Endothelial cell (in vitro differentiated cells): ENCODE measurements at regions not wholly inside any gene's neighbourhood (a gene's known extent, or its start where the extent isn't known, plus 50 kb on each side); places are given as distances from the start of the nearest gene placed in this dataset.
A peak's percentile ranks its signal among the peaks of the same experiment; 100 is the strongest.
"Not testable (repeated sequence)": the region's sequence is repeated elsewhere in the genome, so short reads cannot be mapped to it uniquely, and the experiment has no call there.

Source experiments
- DNase-seq: peaks from one replicate; pipeline ENCODE4 v3.0.0; 2021; ENCODE audit warnings: low spot score
- H3K27ac Mint-ChIP-seq: one replicate; pipeline ENCODE4 v1.8.0; 2021; ENCODE audit warnings: mixed read lengths, inconsistent platforms; ENCODE audit not compliant: unreplicated experiment
- H3K27me3 Mint-ChIP-seq: one replicate; pipeline ENCODE4 v1.8.0; 2021; ENCODE audit warnings: mild to moderate bottlenecking, moderate library complexity, mixed read lengths, inconsistent platforms; ENCODE audit not compliant: unreplicated experiment
- H3K36me3 Mint-ChIP-seq: one replicate; pipeline ENCODE4 v1.8.0; 2021; ENCODE audit warnings: mild to moderate bottlenecking, low read depth, mixed read lengths, inconsistent platforms; ENCODE audit not compliant: unreplicated experiment
- H3K4me1 Mint-ChIP-seq: one replicate; pipeline ENCODE4 v1.8.0; 2021; ENCODE audit warnings: mild to moderate bottlenecking, mixed read lengths, inconsistent platforms; ENCODE audit not compliant: unreplicated experiment
- H3K4me3 Mint-ChIP-seq: one replicate; pipeline ENCODE4 v1.8.0; 2021; ENCODE audit warnings: mild to moderate bottlenecking, mixed read lengths, inconsistent platforms; ENCODE audit not compliant: unreplicated experiment
- H3K9me3 Mint-ChIP-seq: one replicate; pipeline ENCODE4 v1.8.0; 2021; ENCODE audit warnings: mixed read lengths, inconsistent platforms; ENCODE audit not compliant: unreplicated experiment
- CTCF ChIP-seq: fragments of 200-600 bp; sonication (generic); IDR thresholded peaks from one replicate; pipeline ENCODE4 v1.5.0; 2021; ENCODE audit warnings: antibody characterized with exemption; ENCODE audit not compliant: unreplicated experiment

- no peak for DNase-seq
- Mint-ChIP-seq H3K9me3 (no peaks in the 10 kb centered on the region), H3K4me3 (no peak overlapping the region), H3K27ac (no peak overlapping the region), H3K36me3 (no peaks in the 10 kb centered on the region), H3K27me3 (no peaks in the 10 kb centered on the region), H3K4me1 (no peaks in the 10 kb centered on the region)
- no peak for TF ChIP-seq CTCF
Measured at GRCh38 chr4:60461551-60461950, 738.6 kb upstream of the ADGRL3 start.

GRCh38 chr4:60463857-60464502 is 736.1 kb upstream of the ADGRL3 start:
- DNase-seq, result peak; percentile 9
- H3K27ac Mint-ChIP-seq, result no peak overlapping the region

GRCh38 chr4:60482921-60483351 is 717.2 kb upstream of the ADGRL3 start:
- H3K9me3 Mint-ChIP-seq, result no peaks in the 10 kb centered on the region
- H3K4me1 Mint-ChIP-seq, result no peaks in the 10 kb centered on the region
- no peak for TF ChIP-seq CTCF
- no peak for DNase-seq
- no peak overlapping the region for H3K27ac Mint-ChIP-seq
- H3K4me3 Mint-ChIP-seq, result no peak overlapping the region
- no peaks in the 10 kb centered on the region for H3K27me3 Mint-ChIP-seq
- H3K36me3 Mint-ChIP-seq, result no peaks in the 10 kb centered on the region

More at GRCh38 chr4:60463857-60464502, 736.1 kb upstream of the ADGRL3 start:
- Mint-ChIP-seq H3K9me3 (no peaks in the 10 kb centered on the region), H3K4me3 (no peak overlapping the region), H3K4me1 (no peaks in the 10 kb centered on the region), H3K36me3 (no peaks in the 10 kb centered on the region), H3K27me3 (no peaks in the 10 kb centered on the region)
- no peak for TF ChIP-seq CTCF

GRCh38 chr4:60485276-60485675 is 714.9 kb upstream of the ADGRL3 start:
- Mint-ChIP-seq H3K9me3 (no peaks in the 10 kb centered on the region), H3K27me3 (no peaks in the 10 kb centered on the region), H3K36me3 (no peaks in the 10 kb centered on the region), H3K4me3 (no peak overlapping the region), H3K4me1 (no peaks in the 10 kb centered on the region), H3K27ac (no peak overlapping the region)
- no peak for TF ChIP-seq CTCF
- no peak for DNase-seq

- not testable (repeated sequence) for H3K36me3 Mint-ChIP-seq, H3K4me3 Mint-ChIP-seq, H3K4me1 Mint-ChIP-seq, H3K27me3 Mint-ChIP-seq, H3K27ac Mint-ChIP-seq, H3K9me3 Mint-ChIP-seq, DNase-seq
Measured at GRCh38 chr4:60487118-60487761, 712.9 kb upstream of the ADGRL3 start.
